ENCODE measurements at regions not wholly inside any gene's neighbourhood (a gene's known extent, or its start where the extent isn't known, plus 50 kb on each side); places are given as distances from the start of the nearest gene placed in this dataset.

DNA sequence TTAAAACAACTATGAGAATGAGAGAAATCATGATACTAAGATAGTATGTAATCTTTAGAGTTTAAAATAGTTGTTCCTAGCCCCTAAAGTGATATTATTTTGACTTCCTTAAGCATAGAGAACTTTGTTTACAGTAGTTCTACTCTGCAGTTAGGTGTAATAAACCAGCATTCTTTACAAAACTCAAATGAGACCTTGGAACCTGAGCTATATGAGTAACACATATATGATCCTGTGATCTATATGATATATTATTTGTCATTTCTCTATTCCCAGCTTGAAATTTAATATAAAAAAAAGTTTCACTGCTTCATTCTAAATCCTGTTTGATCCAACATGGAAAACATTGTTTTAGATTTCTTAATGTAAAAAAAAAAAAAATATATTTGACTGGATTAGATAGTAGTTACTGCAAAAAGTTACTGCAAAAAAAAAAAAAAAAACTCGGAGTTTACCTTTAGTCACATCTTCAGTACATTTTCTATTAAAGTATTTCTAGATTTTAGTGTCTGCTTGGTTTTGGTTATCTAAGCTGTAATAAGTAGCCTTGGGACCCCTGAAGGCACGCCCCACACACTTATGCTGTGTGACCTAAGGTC is 463.8 kb downstream of the USP25 start:
- Mint-ChIP-seq H3K9me3 (peaks cover 6% of the 10 kb centered on the region), H3K27me3 (peaks cover 3% of the 10 kb centered on the region), H3K4me3 (no peak overlapping the region), H3K27ac (no peak overlapping the region), H3K4me1 (ENCODE audit: low read depth) (peaks cover 4% of the 10 kb centered on the region), H3K36me3 (ENCODE audit: low read depth) (no peaks in the 10 kb centered on the region)
- intact Hi-C loops (cut with micrococcal nuclease), result no loop called here
- ATAC-seq (no peak), DNase-seq (no peak)
- ChIA-PET POLR2A (no interaction called here), CTCF (interaction anchor here (1.1 kb wide), 1 partner anchor 136 kb away, joined by 3 read pairs; no protein-coding TSS in a partner anchor)
- TF ChIP-seq, protein P1, sequence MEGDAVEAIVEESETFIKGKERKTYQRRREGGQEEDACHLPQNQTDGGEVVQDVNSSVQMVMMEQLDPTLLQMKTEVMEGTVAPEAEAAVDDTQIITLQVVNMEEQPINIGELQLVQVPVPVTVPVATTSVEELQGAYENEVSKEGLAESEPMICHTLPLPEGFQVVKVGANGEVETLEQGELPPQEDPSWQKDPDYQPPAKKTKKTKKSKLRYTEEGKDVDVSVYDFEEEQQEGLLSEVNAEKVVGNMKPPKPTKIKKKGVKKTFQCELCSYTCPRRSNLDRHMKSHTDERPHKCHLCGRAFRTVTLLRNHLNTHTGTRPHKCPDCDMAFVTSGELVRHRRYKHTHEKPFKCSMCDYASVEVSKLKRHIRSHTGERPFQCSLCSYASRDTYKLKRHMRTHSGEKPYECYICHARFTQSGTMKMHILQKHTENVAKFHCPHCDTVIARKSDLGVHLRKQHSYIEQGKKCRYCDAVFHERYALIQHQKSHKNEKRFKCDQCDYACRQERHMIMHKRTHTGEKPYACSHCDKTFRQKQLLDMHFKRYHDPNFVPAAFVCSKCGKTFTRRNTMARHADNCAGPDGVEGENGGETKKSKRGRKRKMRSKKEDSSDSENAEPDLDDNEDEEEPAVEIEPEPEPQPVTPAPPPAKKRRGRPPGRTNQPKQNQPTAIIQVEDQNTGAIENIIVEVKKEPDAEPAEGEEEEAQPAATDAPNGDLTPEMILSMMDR (IDR thresholded peaks at IDR 0.05), result no peak

DNA sequence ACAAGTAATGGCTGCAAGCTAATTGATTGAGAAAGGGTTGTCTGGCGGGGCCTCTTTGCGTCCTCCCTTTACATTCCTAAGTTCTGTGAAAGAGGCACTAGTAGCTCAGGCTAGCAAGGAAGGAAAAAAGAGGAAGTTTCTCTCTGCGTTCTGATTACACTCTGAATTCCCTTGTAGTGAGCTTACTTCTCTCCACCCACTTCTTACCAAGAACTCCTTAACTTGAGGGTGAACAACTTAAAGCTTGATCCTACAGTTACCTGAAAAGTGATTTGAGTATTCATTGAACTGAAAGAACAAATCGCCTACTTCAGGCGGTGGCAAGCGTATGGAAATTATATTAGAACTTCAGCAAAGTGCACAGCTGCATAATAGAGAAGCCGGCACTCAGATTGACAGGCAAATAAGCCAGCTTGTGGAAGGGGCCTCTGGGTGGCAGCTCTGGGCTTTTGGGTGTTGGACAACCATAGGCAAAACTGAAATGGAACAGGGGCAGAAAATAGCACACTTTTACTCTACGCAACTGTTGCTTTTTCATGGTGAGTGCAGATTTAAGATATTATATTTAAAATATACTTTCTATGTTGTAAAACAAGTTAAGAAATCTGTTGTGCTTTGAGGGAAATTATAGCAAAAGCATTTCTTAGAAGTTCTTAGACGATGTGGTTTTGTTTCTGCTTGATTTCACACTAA is 464.5 kb downstream of the USP25 start:
- DNase-seq (peak; percentile 15), ATAC-seq (peak; percentile 42)
- TF ChIP-seq, protein P1 (IDR thresholded peaks at IDR 0.05), result no peak
- ChIA-PET POLR2A (no interaction called here), CTCF (interaction anchor here (1.1 kb wide), 1 partner anchor 135 kb away, joined by 3 read pairs; no protein-coding TSS in a partner anchor)
- H3K36me3 Mint-ChIP-seq (ENCODE audit: low read depth), result no peaks in the 10 kb centered on the region
- H3K27ac Mint-ChIP-seq, result no peak overlapping the region
- peaks cover 4% of the 10 kb centered on the region for H3K4me1 Mint-ChIP-seq (ENCODE audit: low read depth)
- intact Hi-C loops (cut with micrococcal nuclease), result no loop called here
- peaks cover 4% of the 10 kb centered on the region for H3K27me3 Mint-ChIP-seq
- H3K9me3 Mint-ChIP-seq, result peaks cover 6% of the 10 kb centered on the region
- H3K4me3 Mint-ChIP-seq, result peak overlapping the region; percentile 36

DNA sequence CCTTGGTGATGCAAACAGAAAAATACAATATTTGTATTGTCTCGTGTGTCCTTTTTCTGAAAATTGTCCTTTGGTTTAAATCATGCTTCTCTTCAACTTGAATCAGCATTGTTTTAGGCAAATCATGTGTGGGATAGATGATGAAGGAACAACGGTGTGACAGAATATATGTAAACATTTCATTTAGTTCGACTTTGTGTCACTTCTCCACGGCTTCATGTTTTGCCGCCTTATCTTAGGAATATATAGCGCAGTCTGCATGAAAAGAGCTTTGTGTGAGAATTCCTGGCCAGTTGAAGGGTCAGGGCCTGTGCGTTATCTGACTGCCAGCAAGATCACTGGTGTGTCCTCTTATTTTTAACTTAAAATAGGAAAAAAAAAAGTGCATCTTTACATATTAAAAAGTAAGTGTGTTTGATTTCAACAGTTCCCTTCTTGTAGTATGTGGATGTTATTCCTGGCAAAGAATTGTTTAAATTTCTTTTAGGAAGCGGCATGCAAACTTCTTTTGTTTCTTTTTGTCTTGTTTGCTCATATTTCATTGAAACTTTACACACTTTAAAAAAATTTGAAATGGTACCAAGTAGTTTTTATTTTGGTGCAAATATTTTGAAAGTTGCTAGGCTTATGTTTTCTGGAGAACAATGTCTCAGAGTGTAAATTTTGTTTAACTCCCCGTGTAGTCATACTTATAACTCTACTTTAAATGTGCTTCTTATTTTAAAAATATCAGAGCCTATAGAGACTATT is 465.2 kb downstream of the USP25 start:
- CTCF ChIA-PET, result no interaction called here
- peak overlapping the region; percentile 36 for H3K4me3 Mint-ChIP-seq
- TF ChIP-seq, protein P1 (IDR thresholded peaks at IDR 0.05), result no peak
- peaks cover 4% of the 10 kb centered on the region for H3K4me1 Mint-ChIP-seq (ENCODE audit: low read depth)
- no peak for ATAC-seq
- intact Hi-C loops (cut with micrococcal nuclease), result no loop called here
- peaks cover 4% of the 10 kb centered on the region for H3K27me3 Mint-ChIP-seq
- DNase-seq, result no peak
- H3K9me3 Mint-ChIP-seq, result peaks cover 4% of the 10 kb centered on the region
- POLR2A ChIA-PET, result no interaction called here
- no peaks in the 10 kb centered on the region for H3K36me3 Mint-ChIP-seq (ENCODE audit: low read depth)
- no peak overlapping the region for H3K27ac Mint-ChIP-seq

DNA sequence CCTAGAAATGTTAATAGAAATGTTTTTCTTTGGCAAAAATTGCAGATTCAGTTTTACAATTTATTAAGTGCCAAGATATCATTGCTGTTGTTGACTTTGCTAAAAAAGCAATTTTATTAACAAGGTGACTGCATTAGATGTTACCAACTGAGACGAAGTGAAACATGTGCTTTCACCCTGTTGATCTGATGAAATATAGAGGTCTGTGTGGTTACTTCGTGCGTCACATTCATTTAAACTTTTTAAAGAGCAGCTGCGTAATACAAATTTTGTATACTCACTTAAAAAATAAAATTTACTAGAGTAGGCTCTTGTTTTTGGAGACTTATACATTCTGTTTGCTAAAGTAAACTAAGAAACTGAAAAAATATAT is 465.7 kb downstream of the USP25 start:
- H3K4me1 Mint-ChIP-seq (ENCODE audit: low read depth), result peaks cover 4% of the 10 kb centered on the region
- CTCF ChIA-PET, result interaction anchor here (0.9 to 1.1 kb wide), 2 partner anchors 9 to 18 kb away, joined by 4 read pairs; no protein-coding TSS in a partner anchor
- DNase-seq (no peak), ATAC-seq (no peak)
- TF ChIP-seq, protein P1 (IDR thresholded peaks at IDR 0.05), result no peak
- H3K27ac Mint-ChIP-seq, result no peak overlapping the region
- POLR2A ChIA-PET, result no interaction called here
- intact Hi-C loops (cut with micrococcal nuclease), result no loop called here
- H3K27me3 Mint-ChIP-seq, result peaks cover 4% of the 10 kb centered on the region
- peaks cover 3% of the 10 kb centered on the region for H3K9me3 Mint-ChIP-seq
- peak overlapping the region; percentile 10 for H3K4me3 Mint-ChIP-seq
- H3K36me3 Mint-ChIP-seq (ENCODE audit: low read depth), result no peaks in the 10 kb centered on the region

DNA sequence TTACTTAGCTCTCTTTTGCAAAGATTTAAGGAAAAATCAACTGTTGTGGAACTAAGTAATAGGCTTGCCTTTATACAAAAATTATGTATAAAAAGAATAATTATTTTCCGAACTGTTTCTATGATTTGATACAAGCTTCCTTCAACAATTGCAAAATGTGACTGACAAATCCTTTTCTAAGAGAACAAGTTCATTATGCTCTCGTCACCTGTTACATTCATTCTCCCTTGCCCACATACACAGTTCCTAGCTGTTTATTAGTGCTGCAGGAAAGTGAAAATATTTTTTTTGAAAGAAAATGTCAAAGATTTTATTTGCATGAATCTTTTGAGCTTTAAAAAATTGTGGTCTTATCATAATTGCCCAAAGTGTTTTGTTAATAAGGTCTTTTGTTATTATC is 466.2 kb downstream of the USP25 start:
- CTCF ChIA-PET, result interaction anchor here (0.9 to 1.1 kb wide), 3 partner anchors 10 to 18 kb away, joined by 3 to 4 read pairs (median 4); no protein-coding TSS in a partner anchor

More for the DNA sequence above, 466.2 kb downstream of the USP25 start:
- Mint-ChIP-seq H3K4me1 (ENCODE audit: low read depth) (peaks cover 4% of the 10 kb centered on the region), H3K27me3 (peaks cover 4% of the 10 kb centered on the region), H3K27ac (no peak overlapping the region), H3K36me3 (ENCODE audit: low read depth) (no peaks in the 10 kb centered on the region), H3K9me3 (no peaks in the 10 kb centered on the region), H3K4me3 (no peak overlapping the region)
- TF ChIP-seq, protein P1 (IDR thresholded peaks at IDR 0.05), result no peak
- DNase-seq (no peak), ATAC-seq (no peak)
- POLR2A ChIA-PET, result no interaction called here
- intact Hi-C loops (cut with micrococcal nuclease), result no loop called here
